HuH-7.5 (cell line): ENCODE measurements at regions not wholly inside any gene's neighbourhood (a gene's known extent, or its start where the extent isn't known, plus 50 kb on each side); places are given as distances from the start of the nearest gene placed in this dataset.

Experiments used
- DNase-seq: peaks from one replicate; pipeline ENCODE4 v3.0.0; 2011; ENCODE audit warnings: low spot score

- no peak for DNase-seq
Observed at GRCh38 chr1:147463022-147463421, 78.3 kb upstream of the BCL9 start.

GRCh38 chr1:147466543-147466942, 74.8 kb upstream of the BCL9 start:
- no peak for DNase-seq

- DNase-seq, result no peak
Observed at GRCh38 chr1:147470079-147470478, 71.2 kb upstream of the BCL9 start.

GRCh38 chr1:147472489-147472888, 68.8 kb upstream of the BCL9 start:
- no peak for DNase-seq

GRCh38 chr1:147472966-147473732, 68.2 kb upstream of the BCL9 start:
- no peak for DNase-seq

GRCh38 chr1:147473733-147474049, 67.6 kb upstream of the BCL9 start:
- DNase-seq, result no peak

- no peak for DNase-seq
Observed at GRCh38 chr1:147475488-147475887, 65.8 kb upstream of the BCL9 start.

- no peak for DNase-seq
Observed at GRCh38 chr1:147478521-147478920, 62.8 kb upstream of the BCL9 start.

GRCh38 chr1:147479864-147480564, 61.3 kb upstream of the BCL9 start:
- DNase-seq, result no peak

GRCh38 chr1:147480565-147480935, 60.8 kb upstream of the BCL9 start:
- no peak for DNase-seq

- no peak for DNase-seq
Observed at GRCh38 chr1:147486876-147487656, 54.2 kb upstream of the BCL9 start.

- no peak for DNase-seq
Observed at GRCh38 chr1:147491098-147491497, 50.2 kb upstream of the BCL9 start.
